ENCODE measurements at regions not wholly inside any gene's neighbourhood (a gene's known extent, or its start where the extent isn't known, plus 50 kb on each side); places are given as distances from the start of the nearest gene placed in this dataset.

- DNase-seq, result no peak
- POLR2A ChIA-PET (ENCODE audit: unreplicated experiment), result no interaction called here
Measured at GRCh38 chr3:7927864-7928263, 573.8 kb upstream of the LMCD1 start.

More at GRCh38 chr3:7927864-7928263, 573.8 kb upstream of the LMCD1 start:
- Histone ChIP-seq H4K5ac (ENCODE audit: low read depth, low read length) (no peak overlapping the region), H2BK120ac (ENCODE audit: low read depth, low read length) (no peak overlapping the region), H3K4ac (ENCODE audit: low read depth, low read length) (no peak overlapping the region), H3K36me3 (ENCODE audit: control insufficient read depth, insufficient read depth, low read length) (no peaks in the 10 kb centered on the region), H3K9me1 (ENCODE audit: insufficient read depth, low read length) (no peaks in the 10 kb centered on the region), H2BK20ac (ENCODE audit: low read depth, low read length) (no peak overlapping the region), H3K14ac (replicated peaks; ENCODE audit: low read depth, low read length) (no peak overlapping the region), H2AK5ac (ENCODE audit: low read depth, low read length) (no peak overlapping the region), H2AFZ (replicated peaks; ENCODE audit: low read length, poor library complexity) (no peak overlapping the region), H3K4me2 (ENCODE audit: low read depth, low read length) (no peak overlapping the region), H2AK9ac (replicated peaks; ENCODE audit: low read depth, low read length, poor library complexity) (no peak overlapping the region), H4K91ac (ENCODE audit: insufficient read depth, low read depth, low read length) (no peak overlapping the region), H3K56ac (ENCODE audit: extremely low read depth, insufficient read depth, low read length) (no peak overlapping the region), H3K27ac (ENCODE audit: insufficient read depth, low read length) (no peak overlapping the region), H3K27me3 (ENCODE audit: control insufficient read depth, insufficient read depth, low read length) (no peaks in the 10 kb centered on the region), H4K20me1 (ENCODE audit: insufficient read depth, low read length) (no peaks in the 10 kb centered on the region), H3K18ac (ENCODE audit: low read depth, low read length) (no peak overlapping the region), H2BK5ac (ENCODE audit: low read depth, low read length, poor library complexity, severe bottlenecking) (no peak overlapping the region), H3K23ac (ENCODE audit: low read depth, low read length) (no peak overlapping the region), H3K79me1 (ENCODE audit: low read depth in 1 of 2, low read length in 2 of 2) (no peaks in the 10 kb centered on the region), H2BK15ac (ENCODE audit: low read depth, low read length) (no peak overlapping the region), H3K4me3 (ENCODE audit: insufficient read depth, low read depth, low read length) (no peak overlapping the region), H3K9ac (ENCODE audit: low read depth, low read length) (no peak overlapping the region), H3K9me3 (ENCODE audit: control insufficient read depth, insufficient read depth, low read length) (peaks cover 6% of the 10 kb centered on the region), H3K4me1 (ENCODE audit: control insufficient read depth, insufficient read depth, low read length) (no peaks in the 10 kb centered on the region), H4K8ac (ENCODE audit: low read depth in 2 of 2, low read length in 2 of 2) (no peak overlapping the region)
- BruUV-seq (replicated peaks), result no TSS peak
- TF ChIP-seq POLR2A (IDR thresholded peaks at IDR 0.05; ENCODE audit: low read depth, low read length), result no peak
- TF ChIP-seq ELK1 (IDR thresholded peaks at IDR 0.05; ENCODE audit: borderline replicate concordance, low read depth, low read length), result no peak
- no peak for TF ChIP-seq FOS (IDR thresholded peaks at IDR 0.05; ENCODE audit: low read depth, low read length)
- TF ChIP-seq NFE2L2 (IDR thresholded peaks at IDR 0.05; ENCODE audit: low read depth, low read length), result no peak
- TF ChIP-seq MXI1 (IDR thresholded peaks at IDR 0.05; ENCODE audit: borderline replicate concordance, low read depth, low read length), result no peak
- no peak for TF ChIP-seq MAFK (IDR thresholded peaks at IDR 0.05; ENCODE audit: low read depth, low read length)
- TF ChIP-seq CHD1 (IDR thresholded peaks at IDR 0.05; ENCODE audit: low read depth, low read length), result no peak
- no peak for TF ChIP-seq CTCF (conservative IDR thresholded peaks at IDR 0.05; ENCODE audit: low read depth, low read length)
- TF ChIP-seq BHLHE40 (IDR thresholded peaks at IDR 0.05; ENCODE audit: low read depth, low read length), result no peak
- no peak for TF ChIP-seq USF2 (IDR thresholded peaks at IDR 0.05; ENCODE audit: low read depth, low read length)
- no peak for TF ChIP-seq RAD21 (IDR thresholded peaks at IDR 0.05; ENCODE audit: low read length)
- no peak for TF ChIP-seq MAZ (IDR thresholded peaks at IDR 0.05; ENCODE audit: borderline replicate concordance, low read depth, low read length)
- TF ChIP-seq RFX5 (IDR thresholded peaks at IDR 0.05; ENCODE audit: low read depth, low read length), result no peak
- no peak for TF ChIP-seq SMC3 (IDR thresholded peaks at IDR 0.05; ENCODE audit: low read depth, low read length)
- TF ChIP-seq RCOR1 (IDR thresholded peaks at IDR 0.05; ENCODE audit: insufficient replicate concordance, low read length), result no peak
- no peak for TF ChIP-seq CEBPB (IDR thresholded peaks at IDR 0.05; ENCODE audit: low read depth, low read length)
- CTCF ChIA-PET, result no interaction called here
- dilution Hi-C loops (cut with HindIII; ENCODE audit: low sequenced_read_pairs, unreplicated experiment), result no loop called here
- ATAC-seq (ENCODE audit: low read depth), result no peak
- in situ Hi-C loops (cut with MboI; ENCODE audit: low sequenced_read_pairs), result no loop called here
- intact Hi-C loops (cut with micrococcal nuclease), result no loop called here

Measured in IMR-90 (cell line).